GM19438 (cell line): ENCODE measurements at regions not wholly inside any gene's neighbourhood (a gene's known extent, or its start where the extent isn't known, plus 50 kb on each side); places are given as distances from the start of the nearest gene placed in this dataset.

ENCODE experiments used
- ATAC-seq: cut with Tn5 transposase; IDR thresholded peaks from one replicate; pipeline ENCODE4 v1.9.1; 2021; ENCODE audit warnings: low read depth; ENCODE audit not compliant: unreplicated experiment

- ATAC-seq = no peak
Observed at GRCh38 chr1:4305526-4306301, 348.7 kb upstream of the AJAP1 start.

GRCh38 chr1:4306559-4307467, 347.6 kb upstream of the AJAP1 start:
- no peak for ATAC-seq

GRCh38 chr1:4307468-4307845, 347.0 kb upstream of the AJAP1 start:
- no peak for ATAC-seq

GRCh38 chr1:4307911-4308545, 346.4 kb upstream of the AJAP1 start:
- ATAC-seq = no peak

GRCh38 chr1:4308806-4309205, 345.6 kb upstream of the AJAP1 start:
- ATAC-seq = no peak

- peak; percentile 80 for ATAC-seq
Observed at GRCh38 chr1:4309676-4310320, 344.6 kb upstream of the AJAP1 start.

DNA sequence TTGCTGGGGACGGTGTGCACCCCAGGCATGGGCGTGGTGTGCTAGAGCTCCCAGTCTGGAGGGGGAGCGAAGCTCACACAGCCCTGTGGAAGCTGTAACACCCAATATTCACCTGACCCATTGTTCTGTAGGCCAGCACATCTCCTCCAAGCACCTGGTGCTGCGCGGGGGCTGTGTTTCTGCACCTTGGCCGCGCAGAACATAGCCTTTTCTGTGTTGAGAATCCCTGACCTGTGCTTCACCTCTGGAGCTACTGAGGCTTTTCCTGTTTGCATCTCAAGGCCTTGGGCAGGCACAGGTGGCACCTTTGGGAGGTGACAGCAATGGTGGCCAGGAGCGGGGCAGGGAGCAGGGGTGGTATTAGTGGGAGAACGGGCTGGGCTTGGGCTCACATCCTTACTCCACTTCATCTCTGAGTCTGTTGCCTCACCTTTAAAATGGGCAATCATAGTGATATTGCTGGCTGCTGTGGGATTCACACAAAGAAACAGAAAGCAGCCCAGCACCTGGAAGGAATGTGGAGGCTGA, 343.9 kb upstream of the AJAP1 start:
- ATAC-seq = no peak

DNA sequence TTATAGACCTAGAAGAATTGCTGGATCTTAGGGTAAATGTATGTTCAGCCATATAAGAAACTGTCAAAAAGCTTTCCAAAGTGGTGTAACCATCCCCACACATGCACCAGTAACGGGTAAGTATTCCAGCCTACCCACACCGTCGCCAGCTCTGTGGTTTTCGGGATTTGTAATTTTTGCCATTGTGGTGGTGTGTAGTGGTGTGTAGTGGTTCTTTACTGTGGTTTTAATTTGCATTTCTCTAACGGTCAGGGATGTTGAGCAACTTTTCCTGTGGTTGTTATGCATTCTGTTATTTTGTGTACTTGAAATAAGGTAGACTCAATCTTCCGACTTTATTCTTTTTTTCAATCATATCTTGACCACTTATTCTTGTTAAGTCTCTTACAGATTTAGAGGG, 342.4 kb upstream of the AJAP1 start:
- ATAC-seq = no peak

GRCh38 chr1:4315202-4315601, 339.2 kb upstream of the AJAP1 start:
- no peak for ATAC-seq

GRCh38 chr1:4317207-4317606, 337.2 kb upstream of the AJAP1 start:
- no peak for ATAC-seq

DNA sequence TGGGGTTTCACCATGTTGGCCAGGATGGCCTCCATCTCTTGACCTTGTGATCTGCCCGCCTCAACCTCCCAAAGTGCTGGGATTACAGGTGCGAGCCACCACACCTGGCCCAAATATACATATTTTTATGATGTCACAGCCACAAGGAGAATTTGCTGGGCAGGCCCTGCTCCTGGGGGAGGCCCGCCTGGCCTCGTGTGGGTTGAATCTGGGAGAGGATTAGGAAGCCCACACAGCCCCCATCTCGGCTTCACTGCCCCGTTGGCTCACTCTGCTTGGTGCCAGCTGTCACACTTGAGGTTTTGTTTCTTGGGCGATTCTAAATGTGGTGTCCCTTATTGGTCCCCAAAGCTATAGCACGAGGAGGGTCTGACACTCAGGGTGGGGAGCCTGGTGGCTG, 335.7 kb upstream of the AJAP1 start:
- ATAC-seq = no peak

DNA sequence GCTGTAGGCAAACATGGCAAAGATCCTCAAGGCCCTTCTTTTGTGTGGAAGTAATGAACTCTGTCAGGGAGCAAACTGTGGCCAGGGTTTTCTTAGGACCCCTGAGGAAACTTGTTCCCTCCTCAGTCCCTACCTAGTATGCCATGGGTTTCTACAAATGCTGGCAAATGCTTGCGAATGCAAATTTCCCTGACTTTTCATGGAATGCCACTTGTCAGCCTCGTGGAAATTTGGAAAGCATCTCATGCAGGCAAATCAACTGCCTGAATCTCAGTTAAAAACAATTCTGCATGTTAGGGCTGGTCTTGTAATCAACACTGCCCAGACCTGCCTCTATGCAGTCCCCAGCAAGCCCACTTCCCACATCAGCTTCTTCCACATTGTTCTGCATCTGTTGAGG, 334.9 kb upstream of the AJAP1 start:
- no peak for ATAC-seq

- ATAC-seq = no peak
Observed at GRCh38 chr1:4322881-4323280, 331.5 kb upstream of the AJAP1 start.

- no peak for ATAC-seq
Observed at GRCh38 chr1:4323309-4323708, 331.1 kb upstream of the AJAP1 start.

- no peak for ATAC-seq
Observed at GRCh38 chr1:4324525-4324924, 329.9 kb upstream of the AJAP1 start.

DNA sequence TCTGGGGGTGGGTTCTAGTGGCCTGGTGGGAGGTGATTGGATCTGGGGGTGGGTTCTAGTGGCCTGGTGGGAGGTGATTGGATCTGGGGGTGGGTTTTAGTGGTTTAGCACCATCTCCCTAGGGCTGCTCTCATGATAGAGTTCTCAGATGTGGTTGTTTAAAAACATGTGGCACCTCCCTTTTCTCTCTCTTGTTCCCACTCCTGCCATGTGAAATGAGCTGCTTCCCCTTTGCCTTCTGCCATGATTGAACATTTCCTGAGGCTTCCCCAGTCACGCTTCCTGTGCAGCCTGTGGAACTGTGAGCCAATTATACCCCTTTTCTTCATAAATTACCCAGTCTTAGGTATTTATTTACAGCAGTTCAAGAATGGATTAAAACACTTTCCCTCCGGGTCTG, 327.3 kb upstream of the AJAP1 start:
- ATAC-seq = no peak

- no peak for ATAC-seq
Observed at GRCh38 chr1:4328402-4329071, 325.9 kb upstream of the AJAP1 start.

DNA sequence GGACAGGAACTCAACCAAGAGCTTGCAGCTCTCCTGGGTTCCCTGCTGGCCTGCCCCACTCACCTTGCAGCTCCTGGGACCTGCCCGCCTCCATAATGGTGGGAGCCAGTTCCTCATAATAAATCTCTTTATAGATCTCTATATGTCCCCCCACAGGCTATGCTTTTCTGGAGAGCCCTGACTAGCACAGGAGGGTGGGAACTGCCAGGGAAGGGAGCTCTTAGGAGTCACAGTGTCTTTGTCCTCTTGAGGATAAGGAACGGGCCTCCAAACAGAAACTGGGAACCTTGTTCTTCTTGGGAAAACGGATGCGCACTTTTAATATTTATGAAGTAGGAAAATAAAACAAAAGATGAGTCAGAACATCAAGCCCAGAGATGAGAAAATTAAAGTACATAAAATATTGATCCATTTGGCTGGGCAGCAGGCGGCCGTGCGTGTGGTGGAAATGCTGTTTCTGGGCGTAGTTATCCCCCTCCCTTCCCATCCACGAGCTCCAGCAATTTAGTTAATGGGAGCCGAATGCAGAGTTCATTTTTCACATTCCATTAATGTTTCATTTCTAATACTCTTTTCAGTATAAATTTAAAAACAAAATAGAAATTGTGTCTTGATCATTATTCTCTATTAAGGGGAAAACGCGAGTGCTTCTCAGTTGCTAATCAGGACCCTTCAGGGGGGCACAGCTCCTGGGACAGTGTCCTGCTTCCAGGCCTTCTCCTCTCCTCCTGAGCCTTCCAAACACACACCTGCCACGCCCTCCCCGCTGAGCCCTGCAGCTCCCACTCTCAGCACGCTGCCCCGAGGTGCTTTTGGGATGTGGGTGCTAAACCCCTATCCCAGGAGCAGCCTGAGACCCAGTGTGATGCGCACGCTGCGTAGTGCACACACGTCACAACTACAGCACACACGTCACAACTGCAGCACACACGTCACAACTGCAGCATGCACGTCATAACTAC, 323.3 kb upstream of the AJAP1 start:
- ATAC-seq = no peak

GRCh38 chr1:4331767-4332163, 322.6 kb upstream of the AJAP1 start:
- ATAC-seq = no peak
